Vagina (tissue), 2 donors: ENCODE measurements at regions not wholly inside any gene's neighbourhood (a gene's known extent, or its start where the extent isn't known, plus 50 kb on each side); places are given as distances from the start of the nearest gene placed in this dataset.

ENCODE experiments used
- DNase-seq, 2 donors: peaks; one replicate each; pipeline ENCODE4 v3.0.0-alpha.2; 2017; ENCODE audit errors: extremely low spot score in 2 of 2
- H3K27ac ChIP-seq: fragments of 200-600 bp; sonication (generic); one replicate; pipeline ENCODE4 v1.5.1; 2019
- H3K27me3 ChIP-seq: fragments of 200-600 bp; sonication (generic); one replicate; pipeline ENCODE4 v1.5.1; 2019
- H3K36me3 ChIP-seq, 2 donors: fragments of 200-600 bp; sonication (generic); one replicate each; pipeline ENCODE4 v1.5.1; 2017 to 2019
- H3K4me1 ChIP-seq: fragments of 200-600 bp; sonication (generic); one replicate; pipeline ENCODE4 v1.5.1; 2019
- H3K4me3 ChIP-seq, 2 donors: fragments of 200-600 bp; sonication (generic); 1 replicate in 1 of 2; 2 replicates in 1 of 2; pipeline ENCODE4 v1.5.1; 2016 to 2019
- H3K9me3 ChIP-seq: fragments of 200-600 bp; sonication (generic); one replicate; pipeline ENCODE4 v1.5.1; 2019
- CTCF ChIP-seq, 3 experiments: fragments of 450-650 bp in 2 of 3; fragments of 200-600 bp in 1 of 3; sonication (generic) in 1 of 3; IDR thresholded peaks; one replicate each; pipeline ENCODE4 v1.5.1; 2017 to 2019; ENCODE audit warnings: antibody characterized with exemption in 3 of 3, mild to moderate bottlenecking in 2 of 3, moderate library complexity in 2 of 3
- POLR2A ChIP-seq, 2 donors: fragments of 450-650 bp; IDR thresholded peaks; one replicate each; pipeline ENCODE4 v1.6.1; 2017; ENCODE audit warnings: antibody characterized with exemption in 2 of 2, mild to moderate bottlenecking in 2 of 2, moderate library complexity in 2 of 2
- POLR2AphosphoS5 ChIP-seq, 2 donors: sonication (generic); formaldehyde crosslinking; IDR thresholded peaks; one replicate each; pipeline ENCODE4 v1.9.0; 2017; ENCODE audit warnings: antibody characterized with exemption in 2 of 2, mild to moderate bottlenecking in 2 of 2, low read depth in 1 of 2; ENCODE audit not compliant: insufficient read depth in 1 of 2
- intact Hi-C: fragments of 100-400 bp; cut with DNase I; formaldehyde crosslinking; loops from one replicate; pipeline ENCODE4 v1.15.1; 2023

GRCh38 chr10:56561336-56561735, 200.3 kb upstream of the ZWINT start:
- Histone ChIP-seq H3K4me3 (no peak overlapping the region), H3K27me3 (no peaks in the 10 kb centered on the region), H3K9me3 (no peaks in the 10 kb centered on the region), H3K4me1 (no peaks in the 10 kb centered on the region), H3K27ac (no peak overlapping the region), H3K36me3 (no peaks in the 10 kb centered on the region)
- intact Hi-C loops, result no loop called here
- no peak for DNase-seq
- TF ChIP-seq CTCF (IDR thresholded peaks at IDR 0.05) (no peak), POLR2AphosphoS5 (IDR thresholded peaks at IDR 0.05; ENCODE audit: insufficient read depth in 1 of 2, low read depth in 1 of 2) (no peak), POLR2A (IDR thresholded peaks at IDR 0.05) (no peak)

- TF ChIP-seq POLR2AphosphoS5 (IDR thresholded peaks at IDR 0.05; ENCODE audit: insufficient read depth in 1 of 2, low read depth in 1 of 2), result no peak
- TF ChIP-seq POLR2A (IDR thresholded peaks at IDR 0.05), result no peak
- no peak for TF ChIP-seq CTCF (IDR thresholded peaks at IDR 0.05)
- Histone ChIP-seq H3K4me3 (no peak overlapping the region), H3K9me3 (no peaks in the 10 kb centered on the region), H3K27me3 (no peaks in the 10 kb centered on the region), H3K36me3 (no peaks in the 10 kb centered on the region), H3K27ac (no peak overlapping the region), H3K4me1 (no peaks in the 10 kb centered on the region)
- intact Hi-C loops, result no loop called here
- no peak for DNase-seq
Observed at GRCh38 chr10:56551037-56551436, 190.0 kb upstream of the ZWINT start.

- no peaks in the 10 kb centered on the region for H3K36me3 ChIP-seq
- no peaks in the 10 kb centered on the region for H3K4me1 ChIP-seq
- TF ChIP-seq CTCF (IDR thresholded peaks at IDR 0.05) (no peak), POLR2A (IDR thresholded peaks at IDR 0.05) (no peak), POLR2AphosphoS5 (IDR thresholded peaks at IDR 0.05; ENCODE audit: insufficient read depth in 1 of 2, low read depth in 1 of 2) (no peak)
- intact Hi-C loops, result no loop called here
- no peak for DNase-seq
- H3K4me3 ChIP-seq, result no peak overlapping the region
- H3K27me3 ChIP-seq, result no peaks in the 10 kb centered on the region
- no peak overlapping the region for H3K27ac ChIP-seq
- no peaks in the 10 kb centered on the region for H3K9me3 ChIP-seq
Observed at GRCh38 chr10:56547163-56547562, 186.1 kb upstream of the ZWINT start.

DNA sequence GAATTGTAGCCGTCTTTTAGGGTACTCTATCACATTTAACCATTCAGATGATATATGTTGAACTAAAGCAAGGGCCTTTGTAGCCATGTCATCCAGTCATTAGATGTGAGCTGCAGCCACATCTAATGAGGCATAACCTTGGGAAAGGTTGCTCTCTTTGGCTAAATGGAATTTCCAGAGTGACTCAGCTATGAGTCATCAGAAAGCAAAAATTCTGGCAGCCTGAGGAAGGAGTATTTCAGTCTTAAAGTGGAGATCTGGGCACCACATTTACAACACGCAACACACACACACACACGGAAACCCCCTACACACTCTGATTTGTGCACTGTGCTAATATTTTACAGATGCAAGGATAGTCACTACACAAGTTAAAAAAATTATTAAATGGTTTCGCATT, 176.9 kb upstream of the ZWINT start:
- no peaks in the 10 kb centered on the region for H3K9me3 ChIP-seq
- H3K36me3 ChIP-seq, result no peaks in the 10 kb centered on the region
- intact Hi-C loops, result no loop called here
- H3K4me3 ChIP-seq, result no peak overlapping the region
- TF ChIP-seq CTCF (IDR thresholded peaks at IDR 0.05) (no peak), POLR2AphosphoS5 (IDR thresholded peaks at IDR 0.05; ENCODE audit: insufficient read depth in 1 of 2, low read depth in 1 of 2) (no peak), POLR2A (IDR thresholded peaks at IDR 0.05) (no peak)
- no peak for DNase-seq
- no peaks in the 10 kb centered on the region for H3K4me1 ChIP-seq
- H3K27me3 ChIP-seq, result no peaks in the 10 kb centered on the region
- no peak overlapping the region for H3K27ac ChIP-seq

DNA sequence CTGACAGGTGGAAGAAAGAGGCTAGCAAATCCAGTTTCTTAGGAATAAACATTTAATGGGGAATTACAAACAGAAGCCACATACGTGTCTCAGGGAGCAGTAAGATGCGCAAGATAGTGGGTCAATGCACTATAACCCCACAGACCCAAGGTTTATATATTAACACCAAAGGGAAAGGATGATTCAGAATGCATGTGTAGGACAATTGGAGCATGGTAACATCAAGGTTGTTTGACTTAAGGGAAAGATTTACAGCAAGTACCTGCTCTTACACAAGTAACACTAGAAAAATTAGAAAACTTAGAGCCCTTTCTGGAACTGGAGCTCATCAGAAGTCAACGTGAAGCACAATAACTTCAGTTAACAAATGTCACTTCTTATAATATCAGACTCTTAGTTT, 161.1 kb upstream of the ZWINT start:
- no peak for DNase-seq
- H3K4me1 ChIP-seq, result no peaks in the 10 kb centered on the region
- no peaks in the 10 kb centered on the region for H3K36me3 ChIP-seq
- TF ChIP-seq POLR2A (IDR thresholded peaks at IDR 0.05) (no peak), CTCF (IDR thresholded peaks at IDR 0.05) (no peak), POLR2AphosphoS5 (IDR thresholded peaks at IDR 0.05; ENCODE audit: insufficient read depth in 1 of 2, low read depth in 1 of 2) (no peak)
- no peaks in the 10 kb centered on the region for H3K9me3 ChIP-seq
- no peak overlapping the region for H3K4me3 ChIP-seq
- no peak overlapping the region for H3K27ac ChIP-seq
- no peaks in the 10 kb centered on the region for H3K27me3 ChIP-seq
- intact Hi-C loops, result no loop called here
